ENCODE measurements at regions not wholly inside any gene's neighbourhood (a gene's known extent, or its start where the extent isn't known, plus 50 kb on each side); places are given as distances from the start of the nearest gene placed in this dataset.
"Not testable (repeated sequence)": the region's sequence is repeated elsewhere in the genome, so short reads cannot be mapped to it uniquely, and the experiment has no call there.

DNA sequence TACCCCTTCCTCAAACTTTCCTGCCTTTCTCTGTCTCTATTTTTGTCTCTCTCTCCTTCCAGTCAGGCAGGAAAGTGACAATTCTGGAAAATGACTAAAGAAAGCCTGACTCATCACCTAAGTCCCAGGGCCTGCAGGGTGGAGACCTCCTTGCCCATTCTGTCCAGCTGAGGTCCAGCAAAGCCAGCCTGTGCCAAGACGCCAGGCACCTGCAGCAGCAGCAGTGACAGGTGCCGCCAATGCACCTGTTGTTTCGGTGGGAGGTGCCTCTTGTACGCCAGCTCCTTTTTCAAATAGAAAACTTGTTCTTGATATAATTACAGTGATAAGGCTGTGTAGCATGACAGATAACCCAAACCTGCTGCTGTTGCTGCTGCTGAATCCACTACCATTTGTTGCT, 501.3 kb downstream of the NTRK3 start:
- intact Hi-C loops (cut with DNase I), result no loop called here
- no peak for DNase-seq (ENCODE audit: low spot score)

DNA sequence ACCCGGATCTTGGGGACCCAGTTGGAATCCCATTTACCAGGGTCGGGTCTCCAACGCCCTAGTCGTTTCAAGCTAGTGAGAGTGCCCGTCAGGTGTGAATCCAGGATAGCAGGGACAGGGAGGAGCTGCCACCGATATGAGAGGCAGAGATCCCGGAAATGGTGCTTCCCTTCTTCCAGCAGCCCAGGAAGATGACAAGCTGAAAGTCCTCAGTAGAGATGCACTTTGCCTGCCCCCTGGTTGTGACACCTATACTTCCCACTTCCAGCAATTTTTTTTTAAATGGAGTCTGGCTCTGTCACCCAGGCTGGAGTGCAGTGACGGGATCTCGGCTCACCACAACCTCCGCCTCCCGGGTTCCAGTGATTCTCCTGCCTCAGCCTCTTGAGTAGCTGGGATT, 503.0 kb downstream of the NTRK3 start:
- intact Hi-C loops (cut with DNase I), result no loop called here

DNA sequence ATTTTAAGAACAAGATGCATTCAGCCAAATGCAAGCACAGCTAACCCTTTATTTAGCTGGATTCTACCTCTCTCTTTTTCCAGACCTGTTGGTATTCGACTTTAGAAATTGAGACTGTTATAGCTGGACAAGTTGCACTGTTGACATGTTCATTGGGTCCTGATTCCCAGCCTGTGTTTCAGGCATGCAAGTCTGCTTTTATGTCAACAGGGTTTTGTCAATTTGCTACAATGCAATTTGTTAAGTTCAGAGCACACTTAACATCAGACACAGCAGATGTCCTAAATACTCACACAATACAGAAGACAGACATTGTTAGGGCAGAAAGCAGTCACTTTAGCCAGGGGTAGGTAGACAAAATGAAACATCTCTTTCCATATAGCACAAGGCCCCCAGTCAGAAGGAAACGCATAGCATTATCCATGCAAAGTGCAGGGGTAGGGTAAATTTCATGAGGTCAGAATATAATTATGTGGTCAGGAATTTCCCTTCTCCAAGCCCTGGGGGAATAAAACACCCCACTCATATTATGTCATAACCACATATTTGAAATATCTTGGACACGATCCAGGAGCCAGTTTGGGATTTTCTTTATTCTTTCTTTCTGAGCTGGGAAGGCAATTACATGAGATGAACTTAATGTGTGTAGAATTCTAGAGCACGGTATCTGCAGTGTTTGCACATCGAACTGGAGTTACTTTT, 504.1 kb downstream of the NTRK3 start:
- intact Hi-C loops (cut with DNase I), result no loop called here
- DNase-seq (ENCODE audit: low spot score), result no peak

More for the DNA sequence above, 503.0 kb downstream of the NTRK3 start:
- DNase-seq (ENCODE audit: low spot score), result no peak

DNA sequence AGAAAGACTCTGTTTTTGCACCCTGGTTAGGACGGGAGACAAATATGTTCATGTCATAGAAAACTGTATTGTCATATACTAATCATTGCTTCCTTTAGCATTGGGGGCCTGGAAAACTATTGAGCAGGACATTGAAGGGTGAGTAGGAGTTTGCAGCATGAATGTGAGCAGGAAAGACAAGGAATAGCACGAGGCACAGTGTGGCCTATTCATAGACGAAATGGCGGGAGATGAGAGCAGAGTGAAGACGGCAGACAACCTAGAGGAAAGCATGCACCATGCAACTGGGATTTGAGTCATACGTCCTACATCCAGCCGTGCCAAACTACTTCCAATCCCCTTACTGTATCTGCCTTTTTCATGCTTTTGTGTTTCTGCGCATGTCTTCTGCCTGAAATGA, 508.1 kb downstream of the NTRK3 start:
- intact Hi-C loops (cut with DNase I), result no loop called here
- no peak for DNase-seq (ENCODE audit: low spot score)

DNA sequence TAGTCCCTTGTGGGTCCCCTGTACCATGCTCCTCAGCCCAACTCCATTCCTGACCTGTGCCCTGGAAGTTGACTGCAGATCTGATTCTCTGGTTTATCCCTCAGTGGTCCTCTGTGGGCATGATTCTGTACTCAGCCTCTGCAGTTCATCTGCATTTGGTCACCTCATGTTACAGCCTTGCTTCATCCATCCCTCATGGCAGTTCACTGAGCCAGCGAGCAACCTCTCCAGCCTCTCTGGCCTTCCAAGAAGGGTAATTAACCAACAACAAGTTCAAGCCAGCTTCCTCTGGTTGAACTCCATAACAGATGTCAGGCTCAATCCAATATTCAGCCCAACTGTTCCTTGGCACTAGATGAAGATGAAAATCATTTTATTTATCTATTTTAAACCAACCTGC, 509.5 kb downstream of the NTRK3 start:
- no peak for DNase-seq (ENCODE audit: low spot score)
- intact Hi-C loops (cut with DNase I), result no loop called here

DNA sequence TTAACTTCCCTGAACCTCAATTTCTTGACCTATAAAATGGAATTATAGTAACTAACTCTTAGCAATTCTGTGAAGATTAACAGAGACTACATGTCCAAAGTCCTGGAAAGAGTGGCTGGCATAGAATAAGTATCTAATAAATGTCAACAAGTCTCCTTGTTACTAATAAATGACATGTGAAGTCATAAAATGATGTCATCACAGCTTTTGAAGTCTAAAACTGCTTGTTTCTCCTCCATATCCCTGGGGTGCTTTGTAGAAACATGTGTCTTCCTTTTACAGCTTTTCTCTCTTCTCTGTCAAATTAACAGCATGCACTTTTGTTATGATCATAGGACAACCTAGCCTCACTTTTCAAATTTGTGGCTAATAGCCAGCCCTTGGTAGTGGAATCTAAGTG, 510.2 kb downstream of the NTRK3 start:
- intact Hi-C loops (cut with DNase I), result no loop called here
- DNase-seq (ENCODE audit: low spot score), result no peak

DNA sequence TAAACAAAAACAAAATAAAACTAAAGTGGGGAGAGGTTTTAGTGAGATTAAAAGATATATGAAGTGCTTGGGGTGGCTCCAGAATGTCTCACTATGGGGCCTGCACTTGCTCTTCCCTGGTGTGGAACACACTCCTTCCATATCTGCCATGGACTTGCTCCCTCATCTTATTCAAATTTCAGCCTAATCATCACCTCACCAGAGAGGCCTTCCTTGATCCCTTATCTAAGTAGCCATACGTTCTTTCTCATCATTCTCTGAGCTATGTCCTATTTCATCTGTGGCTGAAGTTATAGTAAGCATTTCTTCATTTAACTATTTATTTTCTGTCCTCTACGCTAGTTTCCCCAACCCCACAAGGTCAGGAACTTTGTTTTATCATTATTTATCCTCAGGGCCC, 511.7 kb downstream of the NTRK3 start:
- intact Hi-C loops (cut with DNase I), result no loop called here
- DNase-seq (ENCODE audit: low spot score), result no peak

DNA sequence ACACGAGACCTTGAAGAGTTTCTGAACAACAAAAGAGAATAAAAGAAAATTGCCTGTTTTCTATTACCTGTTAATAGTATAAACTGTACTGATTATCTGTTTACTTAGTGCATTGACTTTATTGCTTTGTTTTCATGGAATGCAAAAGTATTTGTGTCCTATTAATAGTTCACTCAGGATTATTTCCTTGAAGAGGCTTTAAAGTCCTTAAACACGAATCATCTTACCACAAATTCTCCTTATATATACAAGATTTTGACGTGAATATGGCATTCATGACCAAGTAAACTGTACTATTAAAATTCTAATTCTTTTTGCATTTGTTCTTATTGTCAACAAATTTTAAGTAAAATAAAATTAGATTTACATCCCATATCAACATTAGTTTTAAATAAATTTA, 513.0 kb downstream of the NTRK3 start:
- intact Hi-C loops (cut with DNase I), result no loop called here

DNA sequence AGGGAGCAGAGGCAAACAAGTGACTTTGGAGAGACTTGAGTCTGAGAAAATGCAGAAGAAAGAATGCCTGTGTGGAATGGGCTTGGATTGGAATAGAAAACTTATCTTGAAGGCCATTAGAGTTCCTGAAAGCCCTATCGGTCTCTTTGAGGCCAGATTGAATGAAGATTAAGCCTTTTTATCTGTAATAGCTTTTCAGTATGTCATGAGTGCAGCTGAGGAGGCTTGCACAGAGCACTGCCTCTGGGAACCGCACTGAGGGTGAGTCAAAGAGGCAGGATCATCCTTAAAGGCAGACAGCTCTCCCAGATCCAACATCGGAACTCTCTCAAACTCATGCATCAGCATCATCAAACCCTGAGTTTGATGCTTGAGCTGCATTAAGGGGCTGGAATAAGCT, 515.2 kb downstream of the NTRK3 start:
- intact Hi-C loops (cut with DNase I), result no loop called here
- no peak for DNase-seq (ENCODE audit: low spot score)

More for the DNA sequence above, 513.0 kb downstream of the NTRK3 start:
- no peak for DNase-seq (ENCODE audit: low spot score)

DNA sequence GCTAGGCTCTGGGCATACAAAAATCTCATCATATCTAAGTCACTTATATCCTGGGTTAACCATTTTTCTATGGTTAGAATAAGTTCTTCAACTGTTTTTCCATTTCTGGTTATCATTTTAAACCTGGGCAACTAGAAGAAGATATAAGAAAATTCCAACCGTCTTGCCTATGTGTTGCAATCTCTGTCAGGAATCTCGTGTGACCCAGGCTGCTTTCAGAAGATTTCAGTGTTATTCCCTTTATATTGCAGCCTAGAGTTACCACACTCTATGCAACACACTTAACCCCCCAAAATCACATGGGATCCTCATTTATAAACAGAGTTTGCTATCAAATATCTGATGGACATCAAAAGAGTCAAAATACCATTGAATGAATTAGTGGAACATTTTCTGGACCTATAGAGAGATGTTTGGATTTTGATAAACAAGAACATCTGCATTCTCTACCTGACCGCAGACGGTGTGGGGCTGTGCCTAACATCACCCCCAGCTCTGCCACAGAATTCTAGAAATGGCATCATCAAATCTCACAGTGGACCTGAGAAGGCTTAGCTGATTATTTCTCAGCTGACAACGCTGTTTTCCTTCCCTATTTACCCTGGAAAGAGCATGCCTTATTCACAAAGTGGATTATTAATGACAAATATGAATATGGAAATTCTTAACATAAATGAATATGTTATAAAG, 515.7 kb downstream of the NTRK3 start:
- no peak for DNase-seq (ENCODE audit: low spot score)
- intact Hi-C loops (cut with DNase I), result no loop called here

DNA sequence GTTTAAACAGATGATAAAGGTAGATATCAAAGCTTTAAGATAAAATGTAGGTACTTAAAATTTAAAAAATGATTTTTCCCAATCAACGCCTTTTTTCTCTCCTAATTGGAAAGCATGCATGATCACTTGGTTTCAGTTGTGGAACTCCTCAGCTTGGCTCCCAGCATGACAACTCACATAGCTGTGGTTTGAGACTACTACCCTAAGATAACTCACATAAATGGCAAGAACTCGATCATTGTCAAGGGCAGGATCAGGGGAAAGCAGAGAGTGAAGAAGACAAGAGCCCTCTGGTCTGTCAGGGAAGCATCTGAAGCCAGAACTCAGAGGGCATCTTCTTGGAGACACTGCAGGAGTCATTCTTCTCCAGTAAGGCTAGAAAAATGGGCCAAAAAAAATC, 516.7 kb downstream of the NTRK3 start:
- intact Hi-C loops (cut with DNase I), result no loop called here
- no peak for DNase-seq (ENCODE audit: low spot score)

DNA sequence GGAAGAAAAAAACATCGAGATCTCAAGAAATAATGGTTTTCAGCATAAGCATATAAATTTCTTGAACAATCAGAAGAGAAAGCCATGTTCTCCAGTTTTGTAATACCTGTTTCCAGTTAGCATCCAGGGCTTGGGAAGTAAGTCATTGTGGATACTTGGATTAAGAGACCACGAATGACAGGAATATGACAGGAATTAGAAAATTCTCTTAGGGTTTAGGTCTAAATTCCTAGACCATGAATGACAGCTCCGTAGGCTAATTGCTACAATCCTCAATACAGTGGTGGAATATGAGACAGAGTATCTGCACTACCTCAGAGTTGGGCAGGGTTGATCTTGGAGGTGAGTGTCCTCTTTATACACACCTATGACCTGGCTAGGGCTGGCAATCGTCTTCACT, 517.5 kb downstream of the NTRK3 start:
- DNase-seq (ENCODE audit: low spot score), result no peak
- intact Hi-C loops (cut with DNase I), result no loop called here

DNA sequence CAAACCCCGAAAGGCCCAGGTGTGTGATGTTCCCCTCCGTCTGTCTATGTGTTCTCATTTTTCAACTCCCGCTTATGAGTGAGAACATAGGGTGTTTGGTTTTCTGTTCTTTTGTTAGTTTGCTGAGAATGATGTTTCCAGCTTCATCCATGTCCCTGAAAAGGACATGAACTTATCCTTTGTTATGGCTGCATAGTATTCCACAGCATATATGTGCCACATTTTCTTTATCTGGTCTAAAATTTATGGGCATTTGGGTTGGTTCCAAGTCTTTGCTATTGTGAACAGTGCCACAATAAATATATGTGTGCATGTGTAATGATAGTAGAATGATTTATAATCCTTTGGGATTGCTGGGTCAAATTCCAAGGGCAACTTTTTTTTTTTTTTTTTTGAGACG, 519.1 kb downstream of the NTRK3 start:
- DNase-seq (ENCODE audit: low spot score); intact Hi-C loops (cut with DNase I): not testable (repeated sequence)

DNA sequence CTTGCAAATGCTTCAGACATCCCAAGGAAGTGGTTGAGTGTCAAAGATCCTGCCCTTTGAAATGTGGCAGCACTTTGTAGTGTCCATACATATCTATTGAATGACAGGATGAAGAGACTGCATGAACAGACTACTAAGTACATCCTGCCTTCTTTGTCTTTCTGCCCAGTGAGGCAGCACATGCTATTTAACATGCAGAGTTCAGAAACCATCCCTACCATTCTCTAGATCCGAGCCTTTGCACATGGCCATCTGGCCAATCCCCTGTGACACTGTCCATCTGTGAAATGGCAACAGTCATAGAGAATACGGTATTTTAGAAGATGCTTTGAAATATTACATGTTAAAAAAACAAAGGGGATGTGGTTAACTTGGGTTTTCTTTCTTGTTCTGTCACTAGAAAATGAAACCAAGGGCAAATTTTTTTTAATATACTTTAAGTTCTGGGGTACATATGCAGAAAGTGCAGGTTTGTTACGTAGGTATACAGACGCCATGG, 519.6 kb downstream of the NTRK3 start:
- intact Hi-C loops (cut with DNase I), result no loop called here
- no peak for DNase-seq (ENCODE audit: low spot score)

DNA sequence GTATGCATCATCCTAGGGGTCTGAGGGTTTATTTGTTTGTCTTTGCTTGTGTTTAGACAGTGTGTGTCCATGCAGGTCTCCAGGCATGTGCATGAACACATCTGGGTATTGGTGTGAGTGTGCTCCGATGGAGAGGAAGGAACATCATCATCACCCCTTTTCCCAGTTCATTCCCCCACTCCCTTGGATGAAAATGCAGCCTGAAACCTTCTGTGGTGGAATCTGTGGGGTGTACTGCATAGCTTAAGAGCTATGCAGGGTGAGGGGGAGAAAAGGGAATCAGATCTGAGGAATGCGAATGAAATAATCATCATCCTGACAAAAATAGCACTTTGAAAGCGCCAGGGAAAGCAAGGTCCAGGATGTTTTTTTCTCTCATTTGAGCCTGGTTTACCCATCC, 520.1 kb downstream of the NTRK3 start:
- no peak for DNase-seq (ENCODE audit: low spot score)

DNA sequence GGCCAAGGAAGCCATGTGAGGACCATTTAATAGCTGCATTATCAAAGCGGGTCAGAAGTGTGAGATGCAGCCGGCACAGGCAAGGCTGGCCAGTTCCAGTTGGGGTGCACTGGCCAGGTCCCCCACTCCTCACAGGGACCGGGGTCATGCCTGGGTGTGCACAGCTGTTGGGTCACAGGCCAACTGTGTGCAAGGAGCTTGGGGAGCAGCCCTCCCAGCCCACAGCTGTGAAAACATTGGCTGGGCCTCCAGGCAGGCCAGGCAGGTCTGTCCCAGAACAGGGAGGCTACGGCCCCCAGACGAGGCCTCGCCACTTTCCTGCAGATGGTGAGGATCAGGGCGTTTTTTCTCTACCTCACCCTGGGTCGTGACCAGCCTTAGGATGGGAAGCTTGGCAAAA, 521.0 kb downstream of the NTRK3 start:
- intact Hi-C loops (cut with DNase I), result no loop called here
- no peak for DNase-seq (ENCODE audit: low spot score)

More for the DNA sequence above, 520.1 kb downstream of the NTRK3 start:
- intact Hi-C loops (cut with DNase I), result no loop called here

DNA sequence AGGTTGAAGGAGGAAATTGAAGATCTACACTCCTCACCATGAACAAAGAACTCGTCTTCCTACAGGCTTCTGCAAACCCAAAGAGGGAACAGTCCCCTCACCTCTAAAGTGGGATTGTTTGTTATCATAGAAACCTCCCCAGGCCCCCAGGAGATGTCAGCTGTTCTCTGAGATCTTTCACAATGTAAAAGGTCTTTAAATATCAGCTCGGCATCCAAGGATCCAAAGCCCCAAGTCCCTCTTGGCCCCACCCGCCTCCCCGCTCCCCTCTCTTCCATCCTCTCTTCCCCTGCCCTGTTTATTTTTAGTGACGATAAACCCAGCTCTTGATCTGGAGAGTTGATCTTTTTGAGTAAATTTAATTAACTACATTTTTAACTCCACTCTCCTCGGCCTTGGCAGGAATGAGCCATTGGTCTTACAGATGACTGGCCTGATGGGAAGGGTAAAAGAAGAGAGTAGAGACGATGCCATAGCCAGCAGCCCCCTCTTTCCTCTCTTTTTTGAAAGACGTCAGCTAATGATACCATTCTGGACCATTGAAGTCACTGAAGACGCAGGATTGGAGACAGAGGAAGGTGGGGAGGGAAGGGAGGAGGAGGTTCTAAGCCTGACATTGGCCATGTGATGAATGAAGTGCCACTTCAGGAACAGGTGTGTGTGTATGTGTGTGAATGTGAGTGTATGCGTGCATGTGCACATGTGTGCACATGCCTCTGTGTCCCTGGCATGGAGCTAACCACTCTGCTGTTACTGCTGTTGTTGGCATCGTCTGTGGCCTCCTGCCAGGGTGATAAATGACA, 521.8 kb downstream of the NTRK3 start:
- DNase-seq (ENCODE audit: low spot score), result no peak
- intact Hi-C loops (cut with DNase I), result no loop called here

DNA sequence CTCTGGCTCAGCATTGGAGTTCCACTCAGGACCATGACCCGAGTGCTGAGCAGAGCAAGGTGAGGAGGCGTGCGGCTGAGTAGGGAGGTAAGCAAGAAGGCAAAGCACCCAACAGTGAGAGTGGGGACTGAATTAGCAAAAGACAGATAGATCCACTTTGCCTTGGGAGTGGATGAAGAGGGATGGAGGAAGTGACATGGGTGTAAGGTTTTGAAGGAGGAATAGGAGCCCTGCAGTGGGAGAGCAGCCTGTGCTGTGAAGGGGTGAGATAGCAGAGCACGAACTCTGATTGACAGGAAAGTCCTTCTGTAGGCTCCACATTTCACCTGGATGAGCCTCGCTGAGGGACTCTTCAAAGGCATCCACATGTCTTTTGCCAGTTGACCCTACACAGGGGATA, 522.6 kb downstream of the NTRK3 start:
- no peak for DNase-seq (ENCODE audit: low spot score)
- intact Hi-C loops (cut with DNase I), result no loop called here

DNA sequence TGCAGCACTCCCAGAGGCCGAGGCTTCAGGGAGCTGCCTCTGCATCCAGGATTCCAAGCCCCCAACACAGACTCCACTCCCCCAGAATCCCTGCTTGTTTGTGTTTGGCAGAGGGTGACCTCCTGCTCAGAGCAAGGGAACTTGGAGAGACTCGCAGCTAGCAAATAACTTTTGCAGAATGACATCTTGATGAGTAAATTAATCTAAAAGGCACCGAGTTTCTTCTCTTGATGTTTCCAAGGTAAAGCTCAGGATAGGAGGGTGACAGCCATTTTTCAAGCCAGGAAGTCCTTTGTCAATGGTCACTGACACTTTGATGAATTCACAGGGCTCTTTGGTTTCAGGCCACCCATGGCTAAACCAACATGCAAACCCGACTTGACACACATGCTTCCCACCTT, 523.0 kb downstream of the NTRK3 start:
- intact Hi-C loops (cut with DNase I), result no loop called here
- DNase-seq (ENCODE audit: low spot score), result no peak

DNA sequence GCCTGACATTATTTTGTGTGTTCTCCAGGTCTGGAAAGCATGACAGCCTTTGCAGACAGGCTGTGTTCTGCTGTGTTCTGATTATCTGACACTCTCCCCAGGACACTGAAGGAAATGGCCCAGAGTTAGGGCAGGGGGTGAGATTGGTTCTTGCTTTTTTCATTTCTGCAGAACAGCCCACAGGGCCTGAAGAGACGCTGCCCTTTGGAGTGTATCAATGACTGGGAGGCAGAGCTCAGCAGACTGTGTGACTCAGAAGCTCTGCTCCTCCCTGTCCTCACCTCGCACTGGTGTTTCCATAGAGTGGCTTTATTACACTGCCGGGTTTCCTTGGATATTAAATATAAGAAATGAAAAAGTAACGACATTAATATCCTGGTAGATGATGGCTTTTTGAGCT, 523.6 kb downstream of the NTRK3 start:
- no peak for DNase-seq (ENCODE audit: low spot score)
- intact Hi-C loops (cut with DNase I), result no loop called here

DNA sequence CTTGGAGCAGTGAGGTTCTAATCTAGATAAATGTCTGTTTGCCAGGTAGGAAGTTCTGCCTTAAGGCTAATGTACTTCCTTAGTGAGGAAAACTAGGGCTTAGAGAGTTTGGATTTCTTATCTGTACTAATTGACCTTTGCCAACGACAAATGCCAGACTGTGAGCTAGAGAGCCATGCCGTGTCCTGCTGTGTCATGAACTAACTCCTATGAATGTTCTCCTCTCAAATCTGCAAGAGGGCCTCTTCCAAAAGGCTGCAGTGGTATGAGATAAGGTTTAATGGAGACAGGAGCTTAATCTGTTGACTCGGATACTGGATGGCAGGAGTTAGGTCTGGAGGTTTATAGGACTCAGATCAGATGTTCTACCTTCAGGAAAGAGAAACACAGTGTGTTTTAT, 524.9 kb downstream of the NTRK3 start:
- DNase-seq (ENCODE audit: low spot score), result no peak
- intact Hi-C loops (cut with DNase I), result no loop called here
